B cell (primary cell): ENCODE measurements at regions not wholly inside any gene's neighbourhood (a gene's known extent, or its start where the extent isn't known, plus 50 kb on each side); places are given as distances from the start of the nearest gene placed in this dataset.

ENCODE experiments used
- ATAC-seq: fragments of 200-7000 bp; cut with Tn5 transposase; one replicate; pipeline ENCODE4 v1.10.0; 2021; ENCODE audit warnings: low read depth, mild to moderate bottlenecking, moderate number of reproducible peaks, moderate library complexity
- CTCF ChIA-PET: fragments of 350-600 bp; sonication (Branson Sonifier 250); formaldehyde crosslinking; loops from one replicate; lab custom pipeline; 2021; ENCODE audit warnings: antibody characterized with exemption, inconsistent platforms; lab: Charles Lee
- POLR2A ChIA-PET: fragments of 350-600 bp; sonication (Branson Sonifier 250); formaldehyde crosslinking; loops from one replicate; lab custom pipeline; 2021; ENCODE audit warnings: antibody characterized with exemption; lab: Charles Lee
- DNase-seq: peaks from one replicate; pipeline ENCODE4 v3.0.0; 2013
- H2AFZ ChIP-seq: 2 replicates; pipeline ENCODE4 v1.6.1; 2012; ENCODE audit warnings: mild to moderate bottlenecking, low read depth, low read length; ENCODE audit not compliant: insufficient read depth, poor library complexity, severe bottlenecking
- H3K27ac ChIP-seq, 2 donors: 1 replicate in 1 of 2; 2 replicates in 1 of 2; pipeline ENCODE4 v1.5.1; 2012 to 2013; ENCODE audit warnings: low read length in 2 of 2, mild to moderate bottlenecking in 2 of 2, moderate library complexity in 1 of 2
- H3K27me3 ChIP-seq, 4 experiments: fragments of 200-600 bp in 1 of 4; sonication (generic) in 1 of 4; replicated peaks in 1 of 4; 1 replicate in 2 of 4; 2 replicates in 2 of 4; pipeline versions ENCODE4 v1.6.1 to v1.7.0; 2013 to 2016; ENCODE audit warnings: low read length in 3 of 4, mild to moderate bottlenecking in 2 of 4, mixed read lengths in 1 of 4, moderate library complexity in 1 of 4; ENCODE audit not compliant: insufficient read depth in 4 of 4, control insufficient read depth in 3 of 4; ENCODE audit errors: control extremely low read depth in 1 of 4
- H3K36me3 ChIP-seq, 2 experiments: replicated peaks in 1 of 2; 1 replicate in 1 of 2; 2 replicates in 1 of 2; pipeline versions ENCODE4 v1.6.1 to v1.7.1; 2013; ENCODE audit warnings: low read length in 1 of 2; ENCODE audit not compliant: insufficient read depth in 2 of 2, control insufficient read depth in 1 of 2; ENCODE audit errors: control extremely low read depth in 1 of 2, extremely low read depth in 1 of 2
- H3K4me1 ChIP-seq, 2 donors: fragments of 200-600 bp in 1 of 2; sonication (generic) in 1 of 2; 1 replicate in 1 of 2; 2 replicates in 1 of 2; pipeline versions ENCODE4 v1.5.1 to v1.6.1; 2013 to 2017; ENCODE audit warnings: low read length in 2 of 2; ENCODE audit not compliant: control insufficient read depth in 2 of 2, insufficient read depth in 2 of 2
- H3K4me2 ChIP-seq: replicated peaks from 2 replicates; pipeline ENCODE3; 2012; ENCODE audit warnings: mild to moderate bottlenecking, low read depth, low read length; ENCODE audit not compliant: poor library complexity, severe bottlenecking
- H3K4me3 ChIP-seq, 5 experiments: fragments of 200-600 bp in 1 of 5; sonication (generic) in 1 of 5; 1 replicate in 3 of 5; 2 replicates in 2 of 5; pipeline versions ENCODE4 v1.5.1 to v1.7.0; 2011 to 2016; ENCODE audit warnings: low read length in 4 of 5, mild to moderate bottlenecking in 4 of 5, low read depth in 2 of 5, control low read depth in 1 of 5, moderate library complexity in 1 of 5; ENCODE audit not compliant: insufficient read depth in 1 of 5; ENCODE audit errors: control extremely low read depth in 1 of 5, extremely low read depth in 1 of 5
- H3K79me2 ChIP-seq: fragments of 200-600 bp; sonication (generic); one replicate; pipeline ENCODE4 v1.6.0; 2016; ENCODE audit warnings: low read length; ENCODE audit not compliant: control insufficient read depth, insufficient read depth
- H3K9ac ChIP-seq: fragments of 200-600 bp; sonication (generic); 2 replicates; pipeline ENCODE4 v1.6.1; 2017; ENCODE audit warnings: mild to moderate bottlenecking, low read length, moderate library complexity
- H3K9me3 ChIP-seq, 3 donors: one replicate each; pipeline versions ENCODE4 v1.6.1 to v1.7.1; 2013; ENCODE audit warnings: low read length in 2 of 3; ENCODE audit not compliant: control insufficient read depth in 2 of 3, insufficient read depth in 1 of 3; ENCODE audit errors: control extremely low read depth in 1 of 3
- H4K20me1 ChIP-seq: 2 replicates; pipeline ENCODE4 v1.6.0; 2012; ENCODE audit warnings: mild to moderate bottlenecking, low read length; ENCODE audit not compliant: insufficient read depth, control insufficient read depth, poor library complexity, severe bottlenecking
- H3K27ac Mint-ChIP-seq: one replicate; pipeline ENCODE4 v1.8.0; 2021; ENCODE audit warnings: mixed read lengths
- H3K27me3 Mint-ChIP-seq: one replicate; pipeline ENCODE4 v1.8.0; 2021; ENCODE audit warnings: mixed read lengths
- H3K4me1 Mint-ChIP-seq: one replicate; pipeline ENCODE4 v1.8.0; 2021; ENCODE audit warnings: mixed read lengths
- H3K4me3 Mint-ChIP-seq: one replicate; pipeline ENCODE4 v1.8.0; 2021; ENCODE audit warnings: mixed read lengths
- H3K9me3 Mint-ChIP-seq: one replicate; pipeline ENCODE4 v1.8.0; 2022; ENCODE audit warnings: mixed read lengths; ENCODE audit not compliant: insufficient read depth
- EZH2 ChIP-seq: IDR thresholded peaks from 2 replicates; pipeline ENCODE4 v1.6.1; 2012; ENCODE audit warnings: borderline replicate concordance, low read depth, mild to moderate bottlenecking, moderate library complexity, low read length; ENCODE audit not compliant: insufficient read depth, poor library complexity, severe bottlenecking
- WGBS: methylation state at CpG from one replicate; pipeline ENCODE4 v1.1.5; 2013; ENCODE audit warnings: missing lambda C conversion rate; ENCODE audit not compliant: insufficient coverage; 5-methylcytosine and 5-hydroxymethylcytosine counted together
- intact Hi-C: fragments of 100-400 bp; cut with micrococcal nuclease; formaldehyde crosslinking; loops from one replicate; pipeline ENCODE4 v1.10.0; 2022
- TF ChIP-seq, protein P1 (sequence below): fragments of 200-600 bp; IDR thresholded peaks from one replicate; pipeline ENCODE4 v1.8.0; 2022; ENCODE audit warnings: antibody characterized with exemption, mild to moderate bottlenecking

GRCh38 chr10:129029051-129029450 is 438.0 kb upstream of the MGMT start:
- Histone ChIP-seq H4K20me1 (no peaks in the 10 kb centered on the region), H3K4me1 (no peaks in the 10 kb centered on the region), H3K79me2 (no peaks in the 10 kb centered on the region), H3K4me2 (no peak overlapping the region), H3K36me3 (no peaks in the 10 kb centered on the region), H3K27me3 (peaks cover 0 to 3% (median under 1%) of the 10 kb centered on the region in 4 experiments), H3K9ac (no peak overlapping the region), H3K27ac (no peak overlapping the region), H3K9me3 (no peaks in the 10 kb centered on the region), H2AFZ (no peak overlapping the region), H3K4me3 (no peak overlapping the region)
- Mint-ChIP-seq H3K4me1 (no peaks in the 10 kb centered on the region), H3K4me3 (no peak overlapping the region), H3K27ac (no peak overlapping the region), H3K27me3 (peaks cover 20% of the 10 kb centered on the region), H3K9me3 (no peaks in the 10 kb centered on the region)
- ChIA-PET POLR2A (no interaction called here), CTCF (interaction anchor here (0.7 kb wide), 1 partner anchor 631 kb away, joined by 3 read pairs; no protein-coding TSS in a partner anchor)
- intact Hi-C loops, result no loop called here
- DNase-seq (no peak), ATAC-seq (no peak)
- no peak for TF ChIP-seq EZH2
- TF ChIP-seq, protein P1, sequence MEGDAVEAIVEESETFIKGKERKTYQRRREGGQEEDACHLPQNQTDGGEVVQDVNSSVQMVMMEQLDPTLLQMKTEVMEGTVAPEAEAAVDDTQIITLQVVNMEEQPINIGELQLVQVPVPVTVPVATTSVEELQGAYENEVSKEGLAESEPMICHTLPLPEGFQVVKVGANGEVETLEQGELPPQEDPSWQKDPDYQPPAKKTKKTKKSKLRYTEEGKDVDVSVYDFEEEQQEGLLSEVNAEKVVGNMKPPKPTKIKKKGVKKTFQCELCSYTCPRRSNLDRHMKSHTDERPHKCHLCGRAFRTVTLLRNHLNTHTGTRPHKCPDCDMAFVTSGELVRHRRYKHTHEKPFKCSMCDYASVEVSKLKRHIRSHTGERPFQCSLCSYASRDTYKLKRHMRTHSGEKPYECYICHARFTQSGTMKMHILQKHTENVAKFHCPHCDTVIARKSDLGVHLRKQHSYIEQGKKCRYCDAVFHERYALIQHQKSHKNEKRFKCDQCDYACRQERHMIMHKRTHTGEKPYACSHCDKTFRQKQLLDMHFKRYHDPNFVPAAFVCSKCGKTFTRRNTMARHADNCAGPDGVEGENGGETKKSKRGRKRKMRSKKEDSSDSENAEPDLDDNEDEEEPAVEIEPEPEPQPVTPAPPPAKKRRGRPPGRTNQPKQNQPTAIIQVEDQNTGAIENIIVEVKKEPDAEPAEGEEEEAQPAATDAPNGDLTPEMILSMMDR, result no peak
- WGBS, result 97% methylated on average over 4 of the region's 9 CpGs

DNA sequence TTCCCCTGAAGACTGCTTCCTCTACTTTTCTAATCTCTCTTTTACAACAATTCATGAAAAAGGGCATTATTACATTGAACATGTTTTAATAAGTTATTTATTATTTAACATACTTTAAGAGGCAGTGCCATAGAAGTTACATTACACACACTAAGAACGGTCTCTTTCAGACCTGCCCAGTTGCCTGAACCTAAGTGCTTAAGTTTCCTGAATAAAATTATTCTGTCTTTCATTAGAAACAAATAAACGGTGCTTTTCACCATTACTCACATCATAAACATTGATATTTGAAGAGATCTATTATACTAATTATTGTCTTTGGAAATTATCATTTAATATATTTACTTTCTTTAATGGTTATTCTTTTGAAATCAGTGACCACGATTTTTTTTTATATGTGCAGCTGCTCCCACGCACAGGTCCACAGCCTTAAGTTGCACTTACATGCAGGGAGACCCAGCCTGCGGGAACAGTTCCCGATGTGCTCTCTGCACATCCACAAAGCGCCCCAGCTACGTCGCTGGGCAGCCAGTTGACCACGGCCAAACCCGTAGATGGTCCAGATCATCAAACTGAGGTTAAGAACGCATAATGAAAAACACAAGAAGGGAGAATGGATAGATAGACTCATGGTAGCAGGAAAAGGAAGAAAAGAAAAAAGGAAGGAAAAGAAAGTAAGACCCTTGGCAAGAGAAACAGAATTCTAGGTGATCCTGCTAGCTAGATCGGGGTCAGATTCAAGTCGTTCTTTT is 437.0 kb upstream of the MGMT start:
- Histone ChIP-seq H3K9ac (no peak overlapping the region), H3K27me3 (peaks cover 0 to 7% (median 1%) of the 10 kb centered on the region in 4 experiments), H3K79me2 (no peaks in the 10 kb centered on the region), H4K20me1 (no peaks in the 10 kb centered on the region), H3K9me3 (no peaks in the 10 kb centered on the region), H3K27ac (no peak overlapping the region), H3K36me3 (no peaks in the 10 kb centered on the region), H2AFZ (no peak overlapping the region), H3K4me1 (no peaks in the 10 kb centered on the region), H3K4me2 (no peak overlapping the region), H3K4me3 (no peak overlapping the region)
- TF ChIP-seq EZH2, result no peak
- TF ChIP-seq, protein P1, result no peak
- WGBS, result 93% methylated on average over 10 of the region's 14 CpGs
- H3K27me3 Mint-ChIP-seq, result peaks cover 27% of the 10 kb centered on the region
- ChIA-PET POLR2A (no interaction called here), CTCF (interaction anchor here (0.6 to 3.3 kb wide), 2 partner anchors 941 to 1098 kb away, joined by 3 to 23 read pairs; no protein-coding TSS in a partner anchor)
- DNase-seq (no peak), ATAC-seq (no peak)
- no peaks in the 10 kb centered on the region for H3K4me1 Mint-ChIP-seq
- intact Hi-C loops, result loop anchor here (5.0 kb wide), 1 partner anchor 927 kb away; no protein-coding TSS in a partner anchor
- no peak overlapping the region for H3K27ac Mint-ChIP-seq
- H3K4me3 Mint-ChIP-seq, result no peak overlapping the region
- H3K9me3 Mint-ChIP-seq, result no peaks in the 10 kb centered on the region
